Coronary artery (tissue), 2 donors: ENCODE measurements at regions not wholly inside any gene's neighbourhood (a gene's known extent, or its start where the extent isn't known, plus 50 kb on each side); places are given as distances from the start of the nearest gene placed in this dataset.

Experiments
- DNase-seq: peaks from one replicate; pipeline ENCODE4 v3.0.0-alpha.2; 2017; ENCODE audit warnings: low spot score
- H3K27ac ChIP-seq, 2 donors: fragments of 200-600 bp; sonication (generic); one replicate each; pipeline ENCODE4 v1.5.1; 2016 to 2019
- H3K4me3 ChIP-seq: fragments of 200-600 bp; sonication (generic); 2 replicates; pipeline ENCODE4 v1.5.1; 2016; ENCODE audit warnings: mild to moderate bottlenecking, moderate library complexity
- CTCF ChIP-seq: fragments of 200-600 bp; sonication (generic); IDR thresholded peaks from one replicate; pipeline ENCODE4 v1.5.1; 2019; ENCODE audit warnings: antibody characterized with exemption

DNA sequence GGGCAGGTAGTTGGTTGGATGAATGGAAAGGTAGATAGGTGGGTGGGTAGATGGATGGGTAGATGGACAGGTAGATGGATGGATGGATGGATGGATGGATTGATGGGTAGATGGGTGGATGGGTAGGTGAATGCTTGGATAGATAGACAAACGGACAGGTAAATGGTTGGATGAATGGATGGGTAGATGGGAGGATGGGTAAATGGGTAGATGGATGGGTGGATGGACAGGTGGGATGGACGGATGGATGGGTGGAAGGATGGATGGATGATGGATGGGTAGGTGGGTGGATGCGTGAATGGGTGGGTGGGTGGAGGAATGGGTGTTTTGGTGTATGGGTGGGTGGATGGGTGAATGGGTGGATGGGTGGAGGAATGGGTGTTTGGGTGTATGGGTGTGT, 50.1 kb upstream of the ASAP2 start:
- Histone ChIP-seq H3K4me3 (no peak overlapping the region), H3K27ac (no peak overlapping the region)
- TF ChIP-seq CTCF = no peak
- no peak for DNase-seq

DNA sequence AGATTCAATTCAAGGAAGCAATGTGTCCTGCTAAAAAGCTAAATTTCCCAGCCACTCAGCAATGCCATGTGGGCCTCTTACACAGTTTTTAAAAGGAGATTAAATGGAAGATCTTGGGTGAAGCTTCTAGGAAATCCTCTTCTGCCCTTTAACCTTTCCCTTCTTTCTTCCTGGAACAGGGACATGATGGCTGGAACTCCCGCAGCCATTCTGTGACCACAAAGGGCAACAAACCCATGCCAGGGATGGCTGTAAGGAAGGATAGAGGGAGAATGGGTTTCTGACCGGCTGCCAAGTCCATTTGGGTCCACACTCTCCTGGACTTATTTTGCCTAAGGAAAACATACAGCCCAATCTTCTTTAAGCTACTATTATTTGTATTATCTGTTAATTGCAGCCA, 52.6 kb upstream of the ASAP2 start:
- H3K4me3 ChIP-seq = no peak overlapping the region
- H3K27ac ChIP-seq = no peak overlapping the region
- TF ChIP-seq CTCF = no peak
- no peak for DNase-seq

DNA sequence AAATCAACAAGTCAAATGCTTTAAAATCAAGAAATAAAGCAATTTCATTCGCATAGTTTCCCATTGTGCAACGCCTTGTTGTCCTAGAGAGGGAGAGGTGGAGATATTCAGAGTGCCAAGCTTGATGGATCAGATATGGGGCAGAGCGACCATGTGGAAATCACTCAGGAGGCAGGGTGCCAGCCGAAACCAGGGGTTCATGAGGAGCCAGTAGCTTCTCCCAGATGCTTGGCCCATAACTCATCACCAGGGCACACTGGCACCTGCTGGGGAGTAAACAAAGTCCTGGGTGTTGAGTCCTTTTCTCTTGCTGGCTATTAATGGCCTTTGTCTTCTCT, 53.0 kb upstream of the ASAP2 start:
- Histone ChIP-seq H3K27ac (peak overlapping the region in 1 of 2 donors; percentile 54), H3K4me3 (no peak overlapping the region)
- TF ChIP-seq CTCF = no peak
- no peak for DNase-seq

DNA sequence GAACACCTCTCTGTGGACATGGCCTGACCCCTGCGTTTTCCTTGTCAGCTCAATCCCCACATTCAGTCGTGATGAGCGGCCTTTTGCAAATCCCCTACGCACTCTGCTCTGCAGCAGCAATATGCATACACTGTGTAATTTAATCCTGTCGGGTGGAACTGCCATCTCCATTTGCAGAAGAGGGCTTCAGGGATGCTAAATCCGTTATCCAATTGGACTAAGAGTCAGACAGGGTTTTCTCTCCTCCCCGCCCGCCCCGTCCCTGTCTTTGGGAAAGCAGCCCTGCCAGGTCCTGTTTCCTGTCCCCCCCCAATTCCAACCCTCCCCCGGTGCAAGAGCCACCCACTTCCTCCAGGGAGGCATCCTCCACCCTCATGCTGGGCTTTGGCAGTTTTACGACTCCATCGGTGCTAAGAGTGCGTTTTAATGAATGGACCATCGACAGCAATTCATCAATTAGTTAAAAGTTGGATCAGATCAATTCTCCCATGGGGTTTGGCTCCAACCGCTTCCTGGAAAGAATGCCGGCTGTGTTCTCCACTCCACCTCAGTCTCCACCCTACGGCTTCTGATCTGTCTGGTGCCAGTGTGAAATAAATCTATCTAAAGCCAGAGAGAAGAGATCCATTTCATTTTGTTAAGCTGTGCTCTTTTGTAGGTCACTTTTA, 53.5 kb upstream of the ASAP2 start:
- no peak for DNase-seq
- peak overlapping the region; percentile 25 for H3K4me3 ChIP-seq
- no peak for TF ChIP-seq CTCF
- H3K27ac ChIP-seq = peak overlapping the region in 1 of 2 donors; percentile 54

GRCh38 chr2:9150906-9151305, 55.7 kb upstream of the ASAP2 start:
- Histone ChIP-seq H3K4me3 (no peak overlapping the region), H3K27ac (no peak overlapping the region)
- no peak for TF ChIP-seq CTCF
- DNase-seq = no peak

DNA sequence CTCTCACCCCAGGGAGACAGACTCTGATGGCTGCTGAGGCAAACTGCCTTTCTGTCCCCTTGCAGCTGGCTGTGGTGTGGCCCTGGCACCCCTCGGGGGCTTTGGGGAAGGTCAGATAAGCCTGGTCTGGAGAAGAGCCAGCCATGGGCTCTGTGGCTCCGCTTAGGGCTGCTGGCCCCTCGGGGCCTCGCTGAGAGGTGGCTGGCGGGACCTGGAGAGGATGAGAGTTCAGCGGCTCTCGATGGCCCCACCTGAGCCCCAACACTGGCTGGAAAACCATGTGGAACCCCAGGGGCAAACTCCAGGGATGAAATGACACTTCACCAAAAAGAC, 56.1 kb upstream of the ASAP2 start:
- Histone ChIP-seq H3K4me3 (no peak overlapping the region), H3K27ac (no peak overlapping the region)
- no peak for TF ChIP-seq CTCF
- no peak for DNase-seq

DNA sequence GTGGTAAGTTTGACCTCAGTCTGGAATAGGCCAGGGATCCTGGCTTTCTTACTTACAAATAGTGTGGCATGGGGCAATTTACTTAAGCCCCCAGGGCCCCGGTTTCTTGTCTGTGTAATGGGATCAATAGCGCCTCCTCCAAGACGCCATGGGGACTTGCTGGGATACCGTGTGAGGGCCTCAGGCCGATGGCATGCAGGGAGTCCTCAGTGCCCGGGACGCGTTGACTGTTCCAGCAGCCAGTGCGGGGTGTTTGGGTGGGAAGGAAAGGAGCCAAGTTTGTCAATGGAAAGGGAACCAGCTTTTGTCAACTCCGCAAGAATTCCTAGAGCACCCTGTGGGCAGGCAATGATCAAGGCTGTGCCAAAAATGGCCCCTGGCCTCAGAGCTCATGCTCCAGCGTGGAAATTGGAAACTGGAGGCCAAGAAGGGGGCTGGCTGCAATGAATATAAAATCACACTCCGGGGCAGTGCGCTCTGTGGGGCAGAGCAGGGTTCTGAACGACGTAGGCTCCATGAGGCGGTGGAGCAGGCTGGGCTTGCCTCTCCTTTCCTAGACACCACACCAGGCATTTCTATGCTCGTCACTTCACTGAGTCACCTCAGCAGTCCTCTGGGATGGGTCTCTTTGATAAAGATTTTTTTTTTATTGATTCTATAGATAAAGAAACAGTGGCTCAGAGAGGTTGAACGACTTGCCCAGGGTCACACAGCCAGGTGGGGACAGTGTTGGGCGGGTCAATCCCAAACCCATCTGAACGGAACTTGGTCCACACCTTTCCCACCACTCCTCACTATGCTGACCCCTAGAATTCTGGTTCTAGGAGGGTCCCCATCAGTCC, 56.7 kb upstream of the ASAP2 start:
- DNase-seq = no peak
- TF ChIP-seq CTCF = no peak

More for the DNA sequence above, 56.7 kb upstream of the ASAP2 start:
- Histone ChIP-seq H3K27ac (no peak overlapping the region), H3K4me3 (no peak overlapping the region)
